ENCODE measurements at regions not wholly inside any gene's neighbourhood (a gene's known extent, or its start where the extent isn't known, plus 50 kb on each side); places are given as distances from the start of the nearest gene placed in this dataset.
"Not testable (repeated sequence)": the region's sequence is repeated elsewhere in the genome, so short reads cannot be mapped to it uniquely, and the experiment has no call there.

DNA sequence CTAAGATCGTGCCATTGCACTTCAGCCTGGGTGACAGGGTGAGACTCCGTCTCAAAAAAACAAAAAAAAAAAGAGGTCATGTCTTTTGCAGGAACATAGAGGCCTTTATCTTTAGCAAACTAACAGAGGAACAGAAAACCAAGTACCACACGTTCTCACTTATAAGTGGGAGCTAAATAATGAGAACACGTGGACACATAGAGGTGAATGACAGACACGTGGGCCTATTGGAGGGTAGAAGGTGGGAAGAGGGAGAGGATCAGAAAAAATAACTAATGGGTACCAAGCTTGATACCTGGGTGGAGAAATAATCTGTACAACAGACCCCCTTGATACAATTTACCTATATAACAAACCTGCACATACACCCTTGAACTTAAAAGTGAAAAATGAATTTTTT lies 401.4 kb upstream of the NAALADL2 start:
- no peak for DNase-seq (ENCODE audit: low spot score)

DNA sequence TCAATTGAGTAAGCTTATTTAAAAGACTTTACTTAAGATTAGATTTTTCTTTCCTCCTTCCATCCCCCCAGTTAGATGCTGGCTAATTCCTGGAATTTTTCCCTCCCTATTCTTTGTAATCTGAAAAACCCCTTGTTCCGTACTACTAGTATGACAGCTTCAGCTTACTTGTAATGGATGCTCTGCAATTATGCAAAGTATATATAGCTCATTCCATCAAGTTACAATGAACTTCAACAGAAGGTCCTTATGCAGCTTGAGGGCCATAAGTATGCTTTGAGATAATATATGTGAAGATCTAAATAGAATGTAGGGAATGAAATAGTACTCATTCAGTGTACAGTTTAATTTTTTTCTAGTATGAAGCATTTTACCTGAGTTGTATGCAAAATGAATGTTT lies 398.3 kb upstream of the NAALADL2 start:
- no peak for DNase-seq (ENCODE audit: low spot score)

DNA sequence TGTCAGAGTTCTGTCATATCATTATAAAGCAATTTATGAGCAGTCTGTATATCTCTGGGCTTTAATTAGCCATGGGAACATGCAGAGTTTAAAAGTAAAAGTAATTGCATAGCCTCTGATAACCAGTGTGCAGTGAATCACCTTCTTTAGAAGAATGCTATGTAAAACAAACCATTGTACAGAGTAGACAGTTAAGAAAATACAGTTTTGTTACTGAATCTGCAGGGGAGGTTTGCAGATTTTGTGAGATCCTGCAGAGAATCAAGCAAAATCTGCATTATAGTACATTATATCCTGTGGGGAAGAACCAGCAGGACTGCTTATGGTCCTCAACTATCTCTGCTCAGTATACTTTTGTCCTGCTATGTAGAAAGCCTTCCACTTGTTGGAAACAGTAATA lies 396.2 kb upstream of the NAALADL2 start:
- DNase-seq (ENCODE audit: low spot score) = no peak

DNA sequence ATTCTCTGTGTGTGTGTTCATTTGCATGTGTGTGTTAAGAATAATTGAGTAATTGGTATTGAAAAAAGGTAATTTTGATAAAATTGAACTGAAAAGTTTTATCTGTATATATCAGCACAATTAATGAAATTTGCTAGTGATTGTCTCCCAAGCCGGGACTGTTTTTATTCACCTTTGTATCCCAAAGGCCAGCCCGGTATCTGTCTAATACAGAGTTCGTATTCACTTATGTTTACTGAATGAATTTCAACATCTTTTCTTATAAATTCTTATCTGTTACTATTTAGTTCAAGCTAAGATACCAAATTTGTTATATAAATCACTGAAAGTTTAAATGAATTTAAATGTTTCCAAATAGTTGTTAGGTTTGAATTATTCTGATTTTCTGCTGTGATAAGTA lies 394.0 kb upstream of the NAALADL2 start:
- DNase-seq (ENCODE audit: low spot score) = no peak

- no peak for DNase-seq (ENCODE audit: low spot score)
Observed at GRCh38 chr3:174466471-174467054, 392.6 kb upstream of the NAALADL2 start.

DNA sequence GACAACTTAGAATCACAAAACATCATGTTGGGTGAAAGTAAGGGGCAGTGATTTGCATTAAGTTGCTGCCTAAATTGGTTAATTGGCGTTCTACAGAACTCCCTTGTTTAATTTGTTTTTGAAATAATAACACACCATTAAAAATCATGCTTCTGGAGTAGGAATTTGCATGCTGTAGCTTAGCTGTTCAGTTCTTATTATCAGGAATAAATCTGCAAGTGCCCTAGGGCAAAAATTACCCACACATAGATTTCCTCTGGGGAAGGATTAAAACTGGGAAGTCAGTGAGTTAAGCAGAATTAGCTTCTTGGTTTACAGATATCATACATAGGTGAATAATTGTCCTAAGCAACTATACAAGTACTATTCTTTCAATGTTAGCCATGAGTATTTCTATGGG lies 381.6 kb upstream of the NAALADL2 start:
- DNase-seq (ENCODE audit: low spot score) = no peak

DNA sequence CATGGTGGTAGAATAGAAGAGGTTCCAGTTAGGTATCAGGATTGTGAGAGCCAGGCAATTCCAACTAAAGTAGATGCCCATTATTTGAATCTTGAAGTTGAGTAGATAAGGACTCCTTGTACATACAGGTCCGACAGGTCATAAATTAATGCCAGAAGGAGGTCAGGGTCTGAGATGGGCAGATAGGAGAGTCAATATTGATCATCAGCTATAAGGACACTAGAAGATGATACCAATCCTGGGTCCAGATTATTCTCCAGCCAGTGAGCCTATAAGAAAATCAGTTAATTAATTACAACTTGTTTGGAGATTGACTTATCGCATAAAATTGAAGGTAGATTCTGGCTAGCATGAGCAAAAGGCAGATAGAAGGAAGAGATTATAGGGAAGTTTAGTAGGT lies 378.4 kb upstream of the NAALADL2 start:
- DNase-seq (ENCODE audit: low spot score) = no peak

DNA sequence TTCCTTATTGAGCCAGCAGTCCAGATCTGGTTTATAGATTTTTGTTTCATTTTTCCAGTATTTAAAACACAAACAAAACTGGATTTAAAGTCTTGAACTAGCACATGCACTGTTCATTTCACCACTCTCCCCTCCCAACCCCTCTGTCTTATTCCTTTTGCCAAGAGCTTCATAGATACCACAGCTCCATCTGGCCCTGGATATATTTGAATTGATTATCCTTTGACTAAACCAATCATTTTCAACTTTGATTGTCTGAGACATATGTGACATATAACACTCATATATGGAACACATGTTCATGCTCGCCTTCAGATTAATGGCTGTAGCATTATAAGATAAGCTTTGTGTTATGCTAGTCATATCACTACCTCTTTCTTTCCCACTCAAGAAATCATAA lies 376.6 kb upstream of the NAALADL2 start:
- no peak for DNase-seq (ENCODE audit: low spot score)

- no peak for DNase-seq (ENCODE audit: low spot score)
Observed at GRCh38 chr3:174483254-174483653, 375.9 kb upstream of the NAALADL2 start.

- not testable (repeated sequence) for DNase-seq (ENCODE audit: low spot score)
Observed at GRCh38 chr3:174483856-174484255, 375.3 kb upstream of the NAALADL2 start.

DNA sequence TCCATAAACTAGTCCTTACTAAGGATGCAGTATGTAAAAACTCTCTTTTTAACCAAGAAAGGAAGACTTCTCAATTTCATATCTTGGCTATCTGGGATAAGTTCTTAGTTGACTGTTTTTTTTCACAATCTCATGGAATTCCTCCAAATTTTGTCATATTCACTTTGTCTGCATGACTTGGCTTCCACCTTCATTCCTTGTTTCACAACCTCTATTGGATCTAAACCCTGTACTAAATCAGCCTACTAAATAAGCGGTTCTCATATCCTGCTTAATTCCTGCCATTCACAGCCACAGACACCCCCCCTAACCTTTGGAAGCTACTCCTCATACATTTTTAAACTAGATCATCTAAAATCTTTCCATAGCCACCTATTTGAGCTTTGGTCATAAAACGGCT lies 370.6 kb upstream of the NAALADL2 start:
- DNase-seq (ENCODE audit: low spot score) = no peak

GRCh38 chr3:174495311-174495710 lies 363.8 kb upstream of the NAALADL2 start:
- DNase-seq (ENCODE audit: low spot score) = no peak

GRCh38 chr3:174495928-174496327 lies 363.2 kb upstream of the NAALADL2 start:
- no peak for DNase-seq (ENCODE audit: low spot score)

DNA sequence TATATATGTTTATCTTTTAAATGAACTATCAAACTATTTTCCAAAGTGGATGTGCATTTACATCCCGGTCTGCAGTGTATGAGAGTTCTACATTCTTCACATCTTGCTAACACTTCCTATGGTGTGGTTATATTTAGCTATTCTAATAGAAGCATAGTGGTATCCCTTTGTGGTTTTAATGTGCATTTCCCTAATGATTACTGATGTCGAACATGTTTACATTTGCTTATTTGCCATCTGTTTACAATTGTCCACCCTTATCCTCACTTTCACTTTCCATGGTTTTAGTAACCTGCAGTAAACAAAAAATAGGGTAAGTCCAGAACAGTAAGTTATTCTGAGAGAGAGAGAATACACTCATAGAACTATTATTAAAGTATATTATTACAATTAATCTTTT lies 360.5 kb upstream of the NAALADL2 start:
- DNase-seq (ENCODE audit: low spot score) = no peak

GRCh38 chr3:174505266-174505665 lies 353.9 kb upstream of the NAALADL2 start:
- no peak for DNase-seq (ENCODE audit: low spot score)

GRCh38 chr3:174524203-174524602 lies 334.9 kb upstream of the NAALADL2 start:
- no peak for DNase-seq (ENCODE audit: low spot score)

DNA sequence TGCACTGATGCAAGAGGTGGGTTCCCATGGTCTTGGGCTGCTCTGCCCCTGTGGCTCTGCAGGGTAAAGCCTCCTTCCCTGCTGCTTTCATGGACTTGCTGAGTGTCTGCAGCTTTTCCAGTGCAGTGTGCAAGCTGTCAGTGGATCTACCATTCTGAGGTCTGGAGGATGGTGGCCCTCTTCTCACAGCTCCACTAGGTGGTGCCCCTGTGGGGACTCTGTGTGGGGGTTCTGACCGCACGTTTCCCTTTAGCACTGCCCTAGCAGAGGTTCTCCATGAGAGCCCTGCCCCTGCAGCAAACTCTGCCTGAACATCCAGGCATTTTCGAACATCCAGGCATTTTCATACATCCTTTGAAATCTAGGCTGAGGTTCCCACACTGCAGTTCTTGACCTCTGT lies 329.8 kb upstream of the NAALADL2 start:
- DNase-seq (ENCODE audit: low spot score) = no peak

DNA sequence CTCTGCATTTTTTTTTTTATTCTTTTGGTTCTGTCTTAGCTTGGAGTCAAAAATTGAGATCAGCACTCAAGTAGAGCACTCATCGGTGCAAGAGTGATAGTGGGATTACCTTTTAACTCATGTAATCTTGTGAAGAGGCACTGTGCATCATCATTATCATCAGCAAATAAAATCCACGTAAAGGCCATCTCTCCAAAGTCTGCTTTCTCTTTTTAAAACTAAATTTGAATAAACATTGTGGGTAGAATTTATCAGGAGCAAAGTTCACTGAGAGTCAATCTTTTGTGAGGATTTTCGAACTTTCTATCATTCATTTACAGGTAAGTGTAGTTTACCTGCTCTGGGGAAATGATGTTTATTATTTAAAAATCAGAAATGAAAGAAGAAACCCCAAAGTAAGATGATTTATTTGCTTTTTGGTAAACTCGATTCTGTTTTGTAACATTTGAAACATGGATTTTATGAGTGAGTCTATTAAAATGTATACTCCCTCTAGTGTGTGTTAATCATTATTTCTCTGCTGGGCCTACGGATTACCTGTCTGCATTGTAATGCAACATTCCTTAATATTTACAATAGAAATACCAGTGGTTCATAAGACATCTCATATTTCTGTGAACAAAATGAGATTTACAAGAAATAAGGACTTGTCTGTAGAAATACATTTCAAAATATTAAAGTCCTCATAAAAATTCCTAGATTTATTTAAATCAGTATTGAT lies 327.7 kb upstream of the NAALADL2 start:
- no peak for DNase-seq (ENCODE audit: low spot score)

GRCh38 chr3:174532216-174532615 lies 326.9 kb upstream of the NAALADL2 start:
- no peak for DNase-seq (ENCODE audit: low spot score)

DNA sequence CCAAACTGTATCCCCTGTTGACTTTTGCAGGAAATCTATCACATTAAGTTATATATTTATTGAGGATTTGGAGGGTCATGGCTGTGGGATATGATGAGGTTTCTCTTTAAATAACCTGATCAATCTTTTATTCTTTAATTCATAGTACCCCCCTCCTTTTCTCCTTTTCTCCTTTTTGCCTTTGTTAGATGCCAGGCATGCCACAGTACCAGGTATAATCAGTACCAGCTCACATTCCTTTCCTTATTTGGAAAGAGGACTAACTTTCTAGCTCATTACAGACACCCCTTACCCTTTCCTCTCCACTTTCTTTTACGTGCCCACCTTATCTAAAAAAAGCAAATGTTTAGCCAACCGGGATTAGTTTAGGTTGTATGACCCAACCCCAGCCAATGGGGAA lies 326.4 kb upstream of the NAALADL2 start:
- DNase-seq (ENCODE audit: low spot score) = no peak

- no peak for DNase-seq (ENCODE audit: low spot score)
Observed at GRCh38 chr3:174533286-174533685, 325.8 kb upstream of the NAALADL2 start.

- DNase-seq (ENCODE audit: low spot score) = no peak
Observed at GRCh38 chr3:174536319-174536718, 322.8 kb upstream of the NAALADL2 start.

- no peak for DNase-seq (ENCODE audit: low spot score)
Observed at GRCh38 chr3:174538151-174538550, 321.0 kb upstream of the NAALADL2 start.
